ENCODE measurements at regions not wholly inside any gene's neighbourhood (a gene's known extent, or its start where the extent isn't known, plus 50 kb on each side); places are given as distances from the start of the nearest gene placed in this dataset.

DNA sequence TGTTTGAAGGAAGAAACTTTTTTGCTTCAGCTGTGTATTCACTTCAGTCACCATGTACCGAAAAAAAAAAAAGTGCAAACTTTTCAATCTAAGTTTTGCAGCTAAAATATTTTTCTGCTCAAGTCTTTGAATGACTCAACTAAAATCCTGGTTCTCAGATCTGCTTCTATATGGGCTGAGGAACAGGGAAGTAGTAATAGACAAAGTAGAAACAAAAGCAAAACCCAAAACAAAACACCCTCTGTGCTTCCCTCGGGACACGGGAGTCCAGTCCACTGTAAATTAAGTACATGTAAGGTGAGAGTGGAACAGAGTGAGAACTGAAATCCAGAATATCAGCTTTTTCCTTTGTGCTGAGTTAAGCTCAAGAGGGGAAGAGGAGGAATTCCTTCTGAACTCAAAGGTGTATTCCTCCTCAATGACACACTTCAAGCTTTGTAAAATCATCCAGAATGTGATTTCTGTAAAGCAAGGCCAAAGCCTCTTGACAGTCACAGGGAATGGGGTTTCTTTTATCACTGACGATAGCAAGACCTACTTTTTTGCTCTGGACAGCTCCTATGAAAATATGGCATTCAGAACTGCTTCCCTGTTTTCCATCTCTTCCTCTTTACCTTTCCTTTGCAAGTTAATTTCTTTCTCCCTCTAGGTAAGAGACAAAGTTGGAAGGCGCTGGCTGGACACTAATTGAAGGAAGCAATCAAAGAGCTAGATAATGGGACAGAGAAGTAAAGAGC, 433.5 kb upstream of the MMADHC start:
- FAIRE-seq (no peak), DNase-seq (ENCODE audit: low spot score) (no peak)

DNA sequence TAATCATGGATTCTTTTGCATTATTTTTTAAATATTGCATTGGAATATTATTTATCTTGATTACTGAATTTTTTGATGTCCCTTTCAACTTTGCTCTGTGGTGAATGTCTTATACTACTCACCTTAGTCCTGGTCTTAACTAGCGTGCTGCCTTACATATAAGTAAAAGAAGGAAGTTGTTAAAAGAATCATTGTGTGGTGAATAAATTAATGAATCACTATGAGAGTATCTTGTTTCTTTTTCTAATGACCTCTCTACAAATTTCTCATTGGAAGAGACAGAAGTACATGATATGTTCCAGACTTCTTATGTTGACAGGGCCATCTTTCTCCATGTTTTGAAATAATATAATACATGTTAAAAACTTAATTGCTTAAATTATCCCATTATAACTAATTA, 432.6 kb upstream of the MMADHC start:
- no peak for FAIRE-seq
- DNase-seq (ENCODE audit: low spot score) = no peak

DNA sequence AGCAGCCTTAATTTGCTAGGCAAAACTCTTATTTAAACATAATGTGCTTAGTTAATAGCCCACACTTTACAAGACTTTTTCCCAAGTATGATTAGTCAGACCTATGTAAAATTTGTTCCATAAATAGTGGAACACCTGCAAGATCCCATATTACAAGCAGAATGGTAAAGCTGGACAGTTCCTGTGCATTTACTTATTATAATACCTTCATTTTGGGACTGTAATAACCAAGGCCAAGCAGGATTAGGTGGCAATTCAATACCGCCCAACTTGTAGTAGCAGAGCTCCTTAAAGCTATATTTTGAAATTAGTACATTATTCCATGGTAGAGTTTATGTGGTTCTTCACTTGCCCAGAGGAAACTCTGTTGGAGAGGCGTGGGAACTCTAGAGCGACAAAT, 431.5 kb upstream of the MMADHC start:
- DNase-seq (ENCODE audit: low spot score) (no peak), FAIRE-seq (no peak)

DNA sequence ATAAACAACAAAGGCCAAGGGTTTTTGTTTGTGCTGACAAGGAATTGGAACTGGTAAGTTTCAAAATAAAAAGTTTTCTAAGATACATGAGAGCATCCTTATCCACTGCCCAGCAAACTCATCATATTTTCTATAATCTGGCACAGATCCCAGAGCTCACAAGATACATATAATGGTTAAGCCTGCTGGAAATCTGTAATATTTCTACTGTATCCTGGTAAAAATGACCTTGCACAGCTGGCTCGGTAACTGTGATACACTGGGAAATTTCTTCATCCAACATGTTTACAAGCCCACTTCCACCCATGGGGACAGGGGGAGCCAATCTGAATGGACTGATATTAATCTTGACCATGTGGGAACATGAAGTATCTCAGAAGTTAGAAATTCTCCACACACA, 425.4 kb upstream of the MMADHC start:
- FAIRE-seq (no peak), DNase-seq (ENCODE audit: low spot score) (no peak)

DNA sequence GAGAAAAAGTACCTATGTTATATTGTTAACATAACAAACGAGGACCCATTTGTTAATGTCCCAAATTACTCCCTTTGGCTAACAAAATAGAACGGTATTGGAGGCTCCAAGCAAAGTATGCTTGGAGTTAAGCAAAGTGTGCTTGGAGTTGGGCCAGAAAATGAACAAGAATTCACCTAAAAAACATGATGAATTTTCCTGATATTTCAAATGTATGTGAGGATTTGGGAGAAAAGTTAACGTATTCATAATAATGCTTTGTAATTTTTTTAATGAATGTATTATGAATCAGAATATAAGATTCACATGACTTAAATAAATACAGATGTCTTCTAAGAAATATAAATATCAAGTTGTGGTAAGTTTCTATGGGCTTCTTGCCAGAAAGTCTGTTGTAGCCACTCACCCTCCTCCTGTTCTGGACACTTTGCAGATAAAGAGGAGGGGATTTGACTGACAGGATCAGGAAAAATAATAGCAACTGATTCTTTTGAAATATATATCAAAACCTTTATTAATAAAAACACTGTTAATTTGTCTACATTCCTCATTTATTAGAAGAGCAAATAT, 423.7 kb upstream of the MMADHC start:
- FAIRE-seq (no peak), DNase-seq (ENCODE audit: low spot score) (no peak)

DNA sequence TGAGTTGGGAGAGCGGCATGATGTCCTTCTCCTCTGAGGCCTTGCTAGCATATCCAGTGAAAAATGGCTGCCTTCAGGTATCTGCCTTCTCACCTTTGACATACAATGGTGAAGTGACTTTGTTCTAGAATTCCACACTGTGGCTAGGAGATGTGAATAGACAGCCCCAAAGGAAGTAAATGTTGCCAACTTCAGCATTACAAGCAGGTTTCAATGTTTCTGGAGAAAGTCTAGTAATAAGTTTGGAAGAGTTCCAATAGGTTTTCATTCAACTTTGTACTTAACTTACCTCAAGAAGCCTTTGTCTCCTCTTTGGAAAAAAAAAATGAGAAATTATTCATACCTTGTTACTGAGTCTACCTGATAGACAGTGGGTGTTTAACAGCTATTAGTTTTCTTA, 421.3 kb upstream of the MMADHC start:
- DNase-seq (ENCODE audit: low spot score) (no peak), FAIRE-seq (no peak)

DNA sequence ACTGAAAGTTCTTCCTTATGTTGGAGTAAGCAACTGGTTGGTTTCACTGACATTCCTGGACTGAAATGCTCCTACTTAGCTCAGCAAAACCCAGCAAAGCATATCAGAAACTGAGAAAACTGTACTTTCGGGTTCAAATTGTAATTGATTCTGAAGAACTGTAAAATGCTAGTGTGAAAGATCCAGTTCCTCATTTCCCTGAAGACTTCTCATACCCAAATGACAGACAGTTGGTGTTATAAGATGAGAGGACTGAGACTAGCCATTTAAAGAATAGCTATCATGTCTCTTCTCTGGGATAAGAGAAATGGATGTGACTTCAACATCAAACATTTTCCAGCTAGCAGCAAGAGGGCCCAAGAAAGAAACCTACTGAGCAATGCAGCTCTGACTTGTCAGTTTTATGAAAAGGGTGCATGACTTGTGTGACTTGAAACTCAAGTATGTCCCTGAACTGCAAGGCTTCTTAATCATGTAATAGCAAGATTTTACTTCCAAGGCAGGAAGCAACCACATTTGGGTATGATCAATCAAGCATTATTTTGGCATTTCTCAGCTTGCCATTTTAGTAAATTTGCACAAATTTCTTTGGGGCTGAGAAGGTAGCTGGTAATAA, 420.3 kb upstream of the MMADHC start:
- DNase-seq (ENCODE audit: low spot score) = no peak
- FAIRE-seq = no peak

DNA sequence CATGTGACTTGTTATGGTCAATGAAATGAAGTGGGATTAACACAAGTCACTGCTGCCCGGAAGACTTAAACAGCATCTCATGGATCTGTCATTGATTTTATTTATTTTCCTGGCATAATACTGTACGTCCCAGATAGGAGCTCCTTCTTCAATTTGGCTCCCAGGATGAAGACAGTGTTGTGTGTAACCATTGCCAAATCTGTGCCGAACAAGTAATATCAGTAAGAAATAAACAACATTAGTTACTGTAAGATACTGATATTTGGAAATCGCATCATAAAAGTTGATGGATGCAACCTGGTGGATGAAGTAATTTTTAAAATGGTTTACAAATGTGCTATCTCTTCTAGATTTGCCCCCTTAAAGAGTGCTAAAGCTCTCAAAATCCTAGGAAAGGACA, 419.0 kb upstream of the MMADHC start:
- FAIRE-seq (no peak), DNase-seq (ENCODE audit: low spot score) (no peak)

DNA sequence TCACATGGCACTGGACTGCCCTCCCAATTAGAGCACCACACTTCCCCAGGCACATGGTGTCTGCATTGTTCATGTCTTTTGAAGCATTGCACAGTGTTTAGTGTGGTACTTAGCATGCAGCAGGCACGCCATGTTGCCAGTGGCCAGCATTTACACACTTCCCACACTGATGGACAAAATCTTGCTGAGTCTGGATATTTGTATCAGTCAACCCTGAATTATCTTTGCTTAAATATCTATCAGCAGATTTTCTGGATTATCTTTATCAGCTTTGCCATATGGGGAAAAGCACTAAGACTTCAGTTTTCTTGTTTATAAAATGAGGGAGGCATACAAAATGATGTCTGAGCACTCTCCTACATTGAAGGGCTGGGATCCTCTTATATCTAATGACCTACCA, 416.0 kb upstream of the MMADHC start:
- DNase-seq (ENCODE audit: low spot score) (no peak), FAIRE-seq (no peak)

DNA sequence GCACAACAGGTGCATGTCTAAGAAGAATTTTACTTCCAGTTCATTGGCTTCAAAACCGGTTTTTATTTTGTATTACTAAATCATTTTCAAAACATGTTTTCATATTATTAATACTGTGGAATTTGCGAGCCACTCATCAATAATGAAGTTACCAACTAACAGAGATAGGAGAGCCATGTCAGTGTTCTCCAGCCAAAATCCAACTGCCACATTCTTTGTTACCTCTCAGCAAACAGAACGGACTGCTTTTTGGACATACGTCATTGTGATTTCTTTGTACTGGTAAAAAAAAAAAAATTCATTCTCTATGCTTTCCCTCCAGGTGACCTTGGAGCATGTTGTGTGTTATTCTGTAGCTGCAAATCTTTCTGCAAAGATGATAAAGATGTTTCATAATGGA, 414.2 kb upstream of the MMADHC start:
- FAIRE-seq (no peak), DNase-seq (ENCODE audit: low spot score) (no peak)

DNA sequence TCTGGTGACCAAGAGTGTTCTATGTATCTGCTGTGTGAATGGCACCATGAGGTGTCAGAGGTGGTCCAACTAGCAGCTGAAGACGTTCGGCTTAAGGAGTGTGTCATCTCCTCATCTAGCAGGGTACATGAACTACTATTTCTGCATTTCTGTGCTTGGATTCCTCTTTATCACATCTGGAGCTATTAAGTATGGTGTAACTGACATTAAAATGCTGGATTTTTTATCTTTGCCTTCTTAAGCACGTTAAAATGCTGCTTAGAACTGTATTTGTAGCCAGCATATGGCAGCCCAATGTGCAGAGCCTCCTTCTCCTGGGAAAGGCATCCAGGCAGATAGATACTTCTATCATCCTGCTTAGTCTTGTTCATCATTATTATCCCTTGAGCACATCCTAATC, 409.3 kb upstream of the MMADHC start:
- FAIRE-seq = no peak
- no peak for DNase-seq (ENCODE audit: low spot score)

DNA sequence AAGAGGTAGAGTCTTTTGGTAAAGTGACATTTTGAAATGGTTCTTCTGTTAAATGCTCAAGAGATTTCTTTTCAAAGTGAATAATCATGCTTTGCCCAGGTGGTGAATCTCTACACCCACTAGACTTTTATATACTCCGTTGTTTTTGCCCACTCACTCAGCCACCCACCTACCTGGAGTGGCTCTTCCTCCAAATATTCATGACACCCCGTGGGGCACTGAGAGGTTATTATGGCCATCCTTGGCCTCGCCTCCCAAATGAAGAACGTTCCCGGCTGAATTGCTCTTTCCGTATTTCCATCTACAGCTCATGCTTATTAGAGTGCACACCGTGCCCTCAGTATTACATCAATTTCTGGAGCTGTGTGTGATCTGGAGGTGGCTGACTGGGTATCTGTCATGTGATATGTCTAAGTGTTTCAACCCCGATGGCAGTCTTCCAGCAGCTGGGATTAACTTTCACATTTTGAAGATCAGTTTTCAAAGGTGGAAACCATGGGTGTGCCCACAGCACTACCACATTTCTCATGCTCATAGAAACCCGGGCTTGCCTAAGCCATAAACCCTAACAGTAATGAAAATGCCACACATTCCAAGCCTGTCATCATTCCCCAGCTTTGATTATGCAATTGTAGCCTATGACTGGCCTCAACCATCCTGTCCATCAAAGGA, 406.6 kb upstream of the MMADHC start:
- DNase-seq (ENCODE audit: low spot score) = peak; percentile 86
- FAIRE-seq = peak; percentile 53

DNA sequence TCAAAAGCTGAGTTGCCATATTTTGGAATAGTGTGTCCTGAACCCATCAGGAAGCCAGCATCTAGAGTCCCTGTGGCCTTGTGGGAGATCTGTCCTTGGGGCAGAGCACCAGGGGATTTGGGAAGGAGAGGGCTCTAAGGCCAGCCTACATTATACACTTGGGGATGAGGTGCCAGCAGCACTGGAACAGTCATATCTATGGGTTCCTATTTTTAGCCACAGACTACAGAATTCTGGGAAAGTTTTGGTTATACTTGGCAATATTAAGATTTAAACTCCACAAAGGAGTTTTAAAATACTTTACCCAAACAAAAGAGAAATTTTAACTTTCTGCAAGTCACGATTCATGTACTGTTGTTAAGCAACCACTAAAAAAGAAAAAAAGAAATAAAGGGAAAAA, 405.7 kb upstream of the MMADHC start:
- no peak for FAIRE-seq
- no peak for DNase-seq (ENCODE audit: low spot score)

DNA sequence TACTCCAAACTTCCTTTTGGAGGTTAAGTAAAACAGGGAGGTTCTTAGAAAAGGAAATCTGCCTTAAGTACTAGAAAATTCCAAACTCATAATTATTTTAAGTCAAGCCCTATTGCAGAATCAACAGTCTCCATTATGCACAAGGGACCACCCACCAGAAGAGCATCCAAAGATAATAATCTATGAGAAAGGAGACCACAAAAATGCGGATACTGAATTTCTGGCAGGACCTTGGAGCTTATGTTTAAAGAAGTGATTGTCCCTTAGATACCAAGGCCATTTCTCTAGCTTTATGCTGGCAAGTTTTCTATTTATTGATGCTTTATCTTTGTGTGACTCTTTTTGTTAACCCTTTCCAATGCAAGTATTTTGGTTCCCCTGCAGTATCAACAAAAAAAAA, 404.0 kb upstream of the MMADHC start:
- no peak for DNase-seq (ENCODE audit: low spot score)
- FAIRE-seq = no peak

DNA sequence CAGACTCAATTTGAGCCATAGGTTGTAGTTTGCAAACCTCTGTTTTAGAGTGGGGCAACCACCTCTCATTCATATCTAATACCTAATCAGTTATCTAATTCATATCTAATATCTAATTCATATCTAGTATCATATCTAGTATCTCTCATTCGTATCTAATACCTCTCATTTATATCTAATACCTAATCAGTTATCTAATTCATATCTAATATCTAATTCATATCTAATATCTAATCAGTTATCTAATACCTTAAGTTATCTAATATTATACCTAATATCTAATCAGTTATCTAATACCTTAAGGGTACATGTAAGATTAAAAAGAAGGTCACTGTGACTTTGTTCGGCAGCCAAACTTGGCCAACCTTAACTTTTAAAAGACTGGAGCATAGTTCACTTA, 403.4 kb upstream of the MMADHC start:
- DNase-seq (ENCODE audit: low spot score) (no peak), FAIRE-seq (no peak)

DNA sequence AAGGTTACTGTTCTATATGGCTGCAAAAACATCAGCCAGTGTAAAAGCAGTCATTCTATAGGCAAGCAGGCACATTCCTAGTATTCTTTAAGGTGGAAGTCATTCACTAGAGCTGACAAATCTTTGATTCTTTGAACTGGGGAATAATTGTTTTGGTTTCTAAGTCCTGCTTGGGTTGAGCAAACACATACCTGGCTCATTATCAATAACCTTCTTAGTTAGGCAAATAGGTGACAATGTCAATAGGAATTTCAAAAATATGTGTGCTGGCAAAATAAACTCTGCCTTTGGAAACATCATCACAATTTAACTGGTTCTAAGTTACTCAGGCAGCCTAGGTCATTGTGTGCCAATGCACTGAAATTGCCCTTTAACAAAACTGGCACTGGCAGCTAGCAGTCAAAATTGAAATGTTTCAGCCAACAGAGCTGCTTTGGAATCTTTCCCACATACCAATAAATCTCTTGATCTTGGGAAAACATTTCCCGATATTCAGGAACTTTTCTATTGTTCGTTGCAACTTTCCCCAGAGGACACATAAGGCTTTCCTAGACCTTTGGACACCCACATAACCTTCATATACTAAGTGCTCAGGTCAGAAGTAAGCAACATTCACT, 402.0 kb upstream of the MMADHC start:
- DNase-seq (ENCODE audit: low spot score) = peak; percentile 68
- no peak for FAIRE-seq

DNA sequence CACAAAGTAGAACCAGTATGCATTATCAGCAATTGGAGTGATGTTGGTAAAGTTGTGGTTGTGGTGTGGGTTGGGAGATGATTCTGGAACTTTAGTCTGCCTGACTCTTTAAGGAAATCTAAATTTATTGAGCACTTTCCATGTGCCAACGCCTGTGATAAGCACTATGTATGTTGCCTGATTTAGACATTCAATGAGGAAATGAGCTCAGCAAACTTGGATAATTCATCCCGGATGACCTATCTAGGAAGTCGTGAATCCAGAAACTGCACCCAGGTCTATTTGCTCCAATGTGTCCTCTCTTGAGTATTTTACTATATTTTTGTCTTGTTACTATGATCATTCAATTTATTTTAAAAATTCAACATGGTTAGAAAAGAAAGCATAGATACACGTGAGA, 400.8 kb upstream of the MMADHC start:
- no peak for FAIRE-seq

DNA sequence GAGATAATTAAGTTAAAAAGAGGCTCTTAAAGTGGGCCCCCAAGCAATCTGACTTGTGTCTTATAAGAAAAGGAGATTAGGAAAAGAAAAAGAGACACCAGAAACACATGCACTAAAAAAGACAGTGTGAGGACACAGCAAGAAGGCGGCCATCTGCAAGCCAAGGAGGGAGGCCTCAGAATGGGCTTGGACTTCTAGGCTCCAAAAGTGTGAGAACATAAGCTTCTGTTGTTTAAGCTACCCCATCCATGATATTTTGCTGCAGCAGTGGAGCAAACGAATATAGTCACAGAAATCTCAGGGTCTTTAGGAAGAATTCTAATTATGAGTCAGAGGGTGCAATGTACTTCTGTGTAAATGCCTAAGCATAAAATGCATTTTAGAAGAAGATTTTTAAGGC, 399.3 kb upstream of the MMADHC start:
- FAIRE-seq (no peak), DNase-seq (ENCODE audit: low spot score) (no peak)

More for the DNA sequence above, 400.8 kb upstream of the MMADHC start:
- DNase-seq (ENCODE audit: low spot score) = no peak

DNA sequence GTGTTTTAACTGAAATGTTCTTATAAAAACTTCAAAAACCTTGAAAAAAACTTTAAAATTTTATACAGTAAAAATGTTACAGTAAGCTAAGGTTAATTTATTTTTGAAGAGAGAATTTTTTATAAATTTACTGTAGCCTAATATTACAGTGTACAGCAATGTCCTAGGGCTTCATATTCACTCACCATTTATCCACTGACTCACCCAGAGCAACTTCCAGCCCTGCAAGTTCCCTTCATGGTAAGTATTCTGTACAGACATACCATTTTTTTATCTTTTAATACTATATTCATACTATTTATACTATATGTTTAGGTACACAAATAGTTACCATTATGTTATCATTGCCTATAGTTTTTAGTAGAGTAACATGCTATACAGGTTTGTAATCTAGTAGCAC, 396.7 kb upstream of the MMADHC start:
- no peak for FAIRE-seq
- no peak for DNase-seq (ENCODE audit: low spot score)

DNA sequence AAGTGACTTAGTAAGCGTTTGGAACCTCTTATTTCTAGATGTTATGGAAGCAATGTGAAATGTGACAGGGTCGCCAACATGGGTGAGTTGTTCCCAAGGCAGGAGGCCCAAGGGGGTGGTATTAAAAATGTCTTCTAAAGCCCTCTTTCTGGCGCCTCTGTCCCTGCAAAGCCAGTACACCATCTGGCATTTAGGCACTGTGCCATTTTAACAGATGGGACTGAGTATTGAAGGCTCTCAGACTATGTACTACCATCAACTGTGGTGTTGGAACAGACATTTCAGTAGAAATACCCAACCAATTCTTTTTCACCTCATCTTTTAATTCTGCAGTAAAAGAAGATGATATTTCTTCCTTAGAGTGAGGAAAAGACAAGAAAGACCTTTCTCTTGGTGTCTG, 384.5 kb upstream of the MMADHC start:
- DNase-seq (ENCODE audit: low spot score) (no peak), FAIRE-seq (no peak)

DNA sequence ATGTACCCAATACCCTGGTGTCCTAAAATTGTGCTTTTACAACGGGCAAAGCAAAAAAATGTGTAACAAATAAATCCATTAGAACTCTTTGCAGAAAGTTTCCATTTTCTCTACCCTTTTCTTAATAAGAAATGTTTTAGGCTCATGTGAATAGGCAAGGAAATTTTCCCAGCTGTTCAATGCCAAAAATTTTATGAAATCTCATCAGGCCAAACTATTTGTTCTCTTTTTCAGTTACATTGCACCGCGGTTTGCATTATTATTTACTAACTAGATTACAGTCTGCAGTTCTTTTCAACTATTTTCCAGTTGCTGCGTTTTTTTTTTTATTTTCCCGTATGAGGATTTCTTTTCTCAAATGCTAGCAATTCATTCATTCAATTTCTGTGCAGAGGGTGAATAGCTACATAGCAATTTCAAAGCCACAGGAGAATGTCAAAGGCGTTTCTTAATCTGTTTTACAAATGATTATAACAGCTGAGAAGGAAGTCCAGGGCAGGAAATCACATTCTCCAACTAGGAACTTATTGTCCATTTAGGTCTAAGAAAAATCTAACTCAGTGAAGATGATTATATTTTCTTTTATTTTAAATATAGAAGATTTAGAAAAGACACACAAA, 367.5 kb upstream of the MMADHC start:
- FAIRE-seq = no peak
- DNase-seq (ENCODE audit: low spot score) = no peak

DNA sequence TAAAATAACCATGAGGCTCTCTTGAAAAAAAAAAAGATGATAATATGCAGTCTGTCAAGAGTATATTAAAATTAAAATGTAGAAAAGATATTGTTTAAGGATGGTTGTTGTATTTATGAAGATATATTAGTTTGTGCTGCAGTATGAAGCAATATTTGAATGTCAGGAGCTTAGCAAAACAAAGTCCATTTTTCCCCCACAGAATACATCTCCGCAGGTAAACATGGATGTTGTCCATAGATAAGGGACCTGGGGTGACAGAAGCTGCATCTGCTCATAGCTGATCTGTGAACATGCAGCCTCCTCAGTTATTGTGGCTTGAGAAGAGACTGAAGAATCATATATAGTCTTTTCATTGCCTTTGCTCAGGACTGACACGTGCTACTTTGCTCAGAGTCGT, 366.1 kb upstream of the MMADHC start:
- DNase-seq (ENCODE audit: low spot score) (no peak), FAIRE-seq (no peak)
